ENCODE measurements at regions not wholly inside any gene's neighbourhood (a gene's known extent, or its start where the extent isn't known, plus 50 kb on each side); places are given as distances from the start of the nearest gene placed in this dataset.
"Not testable (repeated sequence)": the region's sequence is repeated elsewhere in the genome, so short reads cannot be mapped to it uniquely, and the experiment has no call there.

GRCh38 chr3:130151555-130151954 is 69.9 kb downstream of the ALG1L2 start:
- in situ Hi-C loops (cut with HindIII; ENCODE audit: low pct_unique_long_range_greater_than_20kb, low sequenced_read_pairs); DNase-seq (ENCODE audit: low read depth): not testable (repeated sequence)

- in situ Hi-C loops (cut with HindIII; ENCODE audit: low pct_unique_long_range_greater_than_20kb, low sequenced_read_pairs); DNase-seq (ENCODE audit: low read depth): not testable (repeated sequence)
Observed at GRCh38 chr3:130153247-130153646, 71.6 kb downstream of the ALG1L2 start.

GRCh38 chr3:130155464-130155863 is 73.8 kb downstream of the ALG1L2 start:
- DNase-seq (ENCODE audit: low read depth); in situ Hi-C loops (cut with HindIII; ENCODE audit: low pct_unique_long_range_greater_than_20kb, low sequenced_read_pairs): not testable (repeated sequence)

GRCh38 chr3:130166856-130167255 is 85.2 kb downstream of the ALG1L2 start:
- in situ Hi-C loops (cut with HindIII; ENCODE audit: low pct_unique_long_range_greater_than_20kb, low sequenced_read_pairs); DNase-seq (ENCODE audit: low read depth): not testable (repeated sequence)

- DNase-seq (ENCODE audit: low read depth); in situ Hi-C loops (cut with HindIII; ENCODE audit: low pct_unique_long_range_greater_than_20kb, low sequenced_read_pairs): not testable (repeated sequence)
Observed at GRCh38 chr3:130175195-130175594, 93.6 kb downstream of the ALG1L2 start.

GRCh38 chr3:130176476-130177256 is 95.0 kb downstream of the ALG1L2 start:
- in situ Hi-C loops (cut with HindIII; ENCODE audit: low pct_unique_long_range_greater_than_20kb, low sequenced_read_pairs); DNase-seq (ENCODE audit: low read depth): not testable (repeated sequence)

- in situ Hi-C loops (cut with HindIII; ENCODE audit: low pct_unique_long_range_greater_than_20kb, low sequenced_read_pairs); DNase-seq (ENCODE audit: low read depth): not testable (repeated sequence)
Observed at GRCh38 chr3:130178835-130179234, 97.2 kb downstream of the ALG1L2 start.

GRCh38 chr3:130179353-130179970 is 97.8 kb downstream of the ALG1L2 start:
- DNase-seq (ENCODE audit: low read depth); in situ Hi-C loops (cut with HindIII; ENCODE audit: low pct_unique_long_range_greater_than_20kb, low sequenced_read_pairs): not testable (repeated sequence)

GRCh38 chr3:130182475-130182874 is 100.8 kb downstream of the ALG1L2 start:
- DNase-seq (ENCODE audit: low read depth); in situ Hi-C loops (cut with HindIII; ENCODE audit: low pct_unique_long_range_greater_than_20kb, low sequenced_read_pairs): not testable (repeated sequence)

- in situ Hi-C loops (cut with HindIII; ENCODE audit: low pct_unique_long_range_greater_than_20kb, low sequenced_read_pairs) = not testable (repeated sequence)
Observed at GRCh38 chr3:130183689-130184088, 102.1 kb downstream of the ALG1L2 start.

GRCh38 chr3:130184152-130185024 is 102.8 kb downstream of the ALG1L2 start:
- in situ Hi-C loops (cut with HindIII; ENCODE audit: low pct_unique_long_range_greater_than_20kb, low sequenced_read_pairs); DNase-seq (ENCODE audit: low read depth): not testable (repeated sequence)

More at GRCh38 chr3:130183689-130184088, 102.1 kb downstream of the ALG1L2 start:
- DNase-seq (ENCODE audit: low read depth) = not testable (repeated sequence)

GRCh38 chr3:130201272-130201671 is 119.6 kb downstream of the ALG1L2 start:
- DNase-seq (ENCODE audit: low read depth); in situ Hi-C loops (cut with HindIII; ENCODE audit: low pct_unique_long_range_greater_than_20kb, low sequenced_read_pairs): not testable (repeated sequence)

GRCh38 chr3:130203633-130204032 is 122.0 kb downstream of the ALG1L2 start:
- DNase-seq (ENCODE audit: low read depth); in situ Hi-C loops (cut with HindIII; ENCODE audit: low pct_unique_long_range_greater_than_20kb, low sequenced_read_pairs): not testable (repeated sequence)

GRCh38 chr3:130227540-130227939 is 117.9 kb upstream of the COL6A5 start:
- DNase-seq (ENCODE audit: low read depth) = no peak
- in situ Hi-C loops (cut with HindIII; ENCODE audit: low pct_unique_long_range_greater_than_20kb, low sequenced_read_pairs) = no loop called here

- no peak for DNase-seq (ENCODE audit: low read depth)
- in situ Hi-C loops (cut with HindIII; ENCODE audit: low pct_unique_long_range_greater_than_20kb, low sequenced_read_pairs) = no loop called here
Observed at GRCh38 chr3:130242850-130243569, 102.5 kb upstream of the COL6A5 start.

GRCh38 chr3:130243808-130244207 is 101.7 kb upstream of the COL6A5 start:
- in situ Hi-C loops (cut with HindIII; ENCODE audit: low pct_unique_long_range_greater_than_20kb, low sequenced_read_pairs) = no loop called here

GRCh38 chr3:130250982-130251381 is 94.5 kb upstream of the COL6A5 start:
- DNase-seq (ENCODE audit: low read depth) = no peak
- in situ Hi-C loops (cut with HindIII; ENCODE audit: low pct_unique_long_range_greater_than_20kb, low sequenced_read_pairs) = no loop called here

More at GRCh38 chr3:130243808-130244207, 101.7 kb upstream of the COL6A5 start:
- no peak for DNase-seq (ENCODE audit: low read depth)

- no peak for DNase-seq (ENCODE audit: low read depth)
- in situ Hi-C loops (cut with HindIII; ENCODE audit: low pct_unique_long_range_greater_than_20kb, low sequenced_read_pairs) = no loop called here
Observed at GRCh38 chr3:130255442-130255841, 90.0 kb upstream of the COL6A5 start.
